ENCODE measurements at regions not wholly inside any gene's neighbourhood (a gene's known extent, or its start where the extent isn't known, plus 50 kb on each side); places are given as distances from the start of the nearest gene placed in this dataset.
"Not testable (repeated sequence)": the region's sequence is repeated elsewhere in the genome, so short reads cannot be mapped to it uniquely, and the experiment has no call there.

- no peak overlapping the region for H3K4me3 ChIP-seq
- no peak for TF ChIP-seq POLR2A (IDR thresholded peaks at IDR 0.05)
- TF ChIP-seq, protein P1, sequence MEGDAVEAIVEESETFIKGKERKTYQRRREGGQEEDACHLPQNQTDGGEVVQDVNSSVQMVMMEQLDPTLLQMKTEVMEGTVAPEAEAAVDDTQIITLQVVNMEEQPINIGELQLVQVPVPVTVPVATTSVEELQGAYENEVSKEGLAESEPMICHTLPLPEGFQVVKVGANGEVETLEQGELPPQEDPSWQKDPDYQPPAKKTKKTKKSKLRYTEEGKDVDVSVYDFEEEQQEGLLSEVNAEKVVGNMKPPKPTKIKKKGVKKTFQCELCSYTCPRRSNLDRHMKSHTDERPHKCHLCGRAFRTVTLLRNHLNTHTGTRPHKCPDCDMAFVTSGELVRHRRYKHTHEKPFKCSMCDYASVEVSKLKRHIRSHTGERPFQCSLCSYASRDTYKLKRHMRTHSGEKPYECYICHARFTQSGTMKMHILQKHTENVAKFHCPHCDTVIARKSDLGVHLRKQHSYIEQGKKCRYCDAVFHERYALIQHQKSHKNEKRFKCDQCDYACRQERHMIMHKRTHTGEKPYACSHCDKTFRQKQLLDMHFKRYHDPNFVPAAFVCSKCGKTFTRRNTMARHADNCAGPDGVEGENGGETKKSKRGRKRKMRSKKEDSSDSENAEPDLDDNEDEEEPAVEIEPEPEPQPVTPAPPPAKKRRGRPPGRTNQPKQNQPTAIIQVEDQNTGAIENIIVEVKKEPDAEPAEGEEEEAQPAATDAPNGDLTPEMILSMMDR (IDR thresholded peaks at IDR 0.05), result no peak
- no peak for DNase-seq
- H3K27ac ChIP-seq, result no peak overlapping the region
- no peaks in the 10 kb centered on the region for H3K27me3 ChIP-seq
- 95 to 99% methylated on average over 3 of the region's 3 CpGs for WGBS, 2 donors
- H3K9me3 ChIP-seq, result no peaks in the 10 kb centered on the region
- H3K36me3 ChIP-seq (ENCODE audit: low read depth, missing control alignments), result no peaks in the 10 kb centered on the region
- no peaks in the 10 kb centered on the region for H3K4me1 ChIP-seq
- intact Hi-C loops (cut with DNase I; ENCODE audit: low total_unique reads), result no loop called here
Observed at GRCh38 chr7:106367664-106368063, 82.9 kb upstream of the NAMPT start.

DNA sequence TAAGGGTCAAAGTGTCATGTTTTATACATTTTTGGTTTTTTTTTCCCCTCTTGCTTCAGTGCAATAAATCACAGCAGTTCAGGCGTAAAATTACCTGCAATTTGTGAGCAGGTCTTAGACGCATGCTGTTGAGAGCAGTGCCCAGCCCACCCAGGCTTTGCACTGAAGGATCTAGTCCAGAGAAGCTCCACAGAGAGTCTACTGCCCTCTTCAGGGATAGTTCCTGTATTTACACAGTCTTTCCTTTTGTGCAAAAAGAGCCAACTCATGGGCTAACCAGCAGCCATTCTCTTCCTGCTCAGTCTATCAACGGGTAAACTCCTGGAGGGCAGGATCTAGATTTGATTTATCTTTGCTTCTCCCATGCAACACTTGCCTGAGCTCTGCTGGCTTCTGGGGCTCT is 82.2 kb upstream of the NAMPT start:
- no peak for DNase-seq
- no peak overlapping the region for H3K27ac ChIP-seq
- intact Hi-C loops (cut with DNase I; ENCODE audit: low total_unique reads), result no loop called here
- H3K9me3 ChIP-seq, result no peaks in the 10 kb centered on the region
- H3K27me3 ChIP-seq, result no peaks in the 10 kb centered on the region
- no peaks in the 10 kb centered on the region for H3K36me3 ChIP-seq (ENCODE audit: low read depth, missing control alignments)
- no peaks in the 10 kb centered on the region for H3K4me1 ChIP-seq
- 64% methylated on average over 3 of the region's 3 CpGs for WGBS, 2 donors
- TF ChIP-seq, protein P1 (IDR thresholded peaks at IDR 0.05), result no peak
- TF ChIP-seq POLR2A (IDR thresholded peaks at IDR 0.05), result no peak
- H3K4me3 ChIP-seq, result no peak overlapping the region

- WGBS, 2 donors, result 67 to 73% methylated on average over 3 of the region's 3 CpGs
- H3K36me3 ChIP-seq (ENCODE audit: low read depth, missing control alignments), result no peaks in the 10 kb centered on the region
- no peak overlapping the region for H3K27ac ChIP-seq
- H3K9me3 ChIP-seq, result no peaks in the 10 kb centered on the region
- no peak overlapping the region for H3K4me3 ChIP-seq
- H3K27me3 ChIP-seq, result no peaks in the 10 kb centered on the region
- TF ChIP-seq POLR2A (IDR thresholded peaks at IDR 0.05), result no peak
- TF ChIP-seq, protein P1 (IDR thresholded peaks at IDR 0.05), result no peak
- H3K4me1 ChIP-seq, result no peaks in the 10 kb centered on the region
- DNase-seq, result no peak
- intact Hi-C loops (cut with DNase I; ENCODE audit: low total_unique reads), result no loop called here
Observed at GRCh38 chr7:106365252-106366005, 80.6 kb upstream of the NAMPT start.

GRCh38 chr7:106362507-106362906 is 77.7 kb upstream of the NAMPT start:
- H3K9me3 ChIP-seq; DNase-seq; intact Hi-C loops (cut with DNase I; ENCODE audit: low total_unique reads); H3K27me3 ChIP-seq; H3K4me1 ChIP-seq; H3K4me3 ChIP-seq; H3K36me3 ChIP-seq (ENCODE audit: low read depth, missing control alignments); H3K27ac ChIP-seq: not testable (repeated sequence)
- WGBS, 2 donors, result 85 to 90% methylated on average over 2 of the region's 2 CpGs

DNA sequence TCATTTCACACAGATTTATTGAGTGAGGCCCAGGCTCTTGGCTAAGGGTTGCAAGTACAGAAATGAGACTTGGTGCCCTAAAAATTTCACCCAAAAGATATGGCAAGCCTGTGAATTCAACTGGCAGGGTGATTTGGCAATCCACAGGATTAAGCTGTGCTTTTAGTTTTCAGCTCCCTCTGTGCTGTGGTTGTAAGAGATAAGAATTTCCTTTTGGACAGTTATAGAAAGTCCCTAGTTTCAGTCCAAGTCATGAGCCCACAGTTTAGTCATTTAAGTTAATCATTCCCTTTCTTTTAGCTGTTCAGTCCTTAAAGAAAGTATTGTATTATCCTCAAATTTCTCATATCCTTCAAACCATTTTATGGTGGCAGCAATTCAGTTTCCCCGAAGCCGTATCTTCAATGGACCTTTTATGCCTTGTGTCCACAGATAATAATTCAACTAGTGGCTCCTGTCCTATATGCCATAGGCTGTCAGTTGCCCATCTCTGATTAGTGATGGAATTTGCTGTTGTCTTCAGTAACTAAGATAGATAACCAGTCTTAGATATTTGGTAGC is 73.4 kb upstream of the NAMPT start:
- H3K36me3 ChIP-seq (ENCODE audit: low read depth, missing control alignments), result no peaks in the 10 kb centered on the region
- no peaks in the 10 kb centered on the region for H3K27me3 ChIP-seq
- H3K27ac ChIP-seq, result peak overlapping the region in 1 of 2 donors; percentile 38
- TF ChIP-seq POLR2A (IDR thresholded peaks at IDR 0.05), result no peak
- TF ChIP-seq, protein P1 (IDR thresholded peaks at IDR 0.05), result no peak
- H3K9me3 ChIP-seq, result no peaks in the 10 kb centered on the region
- no peak for DNase-seq
- H3K4me1 ChIP-seq, result no peaks in the 10 kb centered on the region
- intact Hi-C loops (cut with DNase I; ENCODE audit: low total_unique reads), result no loop called here
- WGBS, 2 donors, result 86 to 88% methylated on average over 2 of the region's 2 CpGs
- no peak overlapping the region for H3K4me3 ChIP-seq
